GM19467 (cell line): ENCODE measurements at regions not wholly inside any gene's neighbourhood (a gene's known extent, or its start where the extent isn't known, plus 50 kb on each side); places are given as distances from the start of the nearest gene placed in this dataset.
"Not testable (repeated sequence)": the region's sequence is repeated elsewhere in the genome, so short reads cannot be mapped to it uniquely, and the experiment has no call there.

Source experiments
- ATAC-seq: cut with Tn5 transposase; IDR thresholded peaks from one replicate; pipeline ENCODE4 v1.9.1; 2021; ENCODE audit warnings: mild to moderate bottlenecking, moderate library complexity; ENCODE audit not compliant: unreplicated experiment

DNA sequence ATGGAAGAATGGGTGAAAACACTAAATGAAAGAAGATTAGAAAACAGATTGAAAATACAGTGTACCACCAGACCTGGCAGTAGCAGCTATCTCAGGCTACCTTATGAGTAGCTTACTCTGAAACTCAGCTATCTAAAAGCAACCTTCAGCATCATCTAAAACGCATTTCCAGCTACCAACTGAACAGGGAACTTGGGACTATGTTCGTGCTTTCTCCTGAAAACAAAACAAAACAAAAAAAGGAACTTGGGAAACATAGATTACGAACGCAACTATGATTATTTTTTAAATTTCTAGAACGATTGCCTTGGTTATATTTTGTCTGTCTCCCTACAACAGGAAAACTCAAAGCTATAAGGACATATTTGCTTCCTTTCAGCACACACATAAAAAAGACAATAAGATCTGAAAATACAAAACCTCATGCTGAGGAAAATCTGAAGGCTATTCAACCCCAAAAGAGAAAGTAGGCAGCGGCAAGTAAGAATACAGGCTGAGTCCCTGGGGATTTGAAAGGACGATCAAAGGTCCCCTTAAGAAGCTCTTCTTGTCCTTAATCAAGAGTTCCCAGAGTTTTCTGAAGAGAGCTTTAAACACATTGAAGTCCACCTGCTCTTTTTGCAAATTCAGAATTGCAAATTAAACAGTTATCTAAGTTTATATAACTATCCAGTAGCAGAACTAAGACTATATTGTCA, 53.4 kb downstream of the OR2K2 start:
- ATAC-seq = no peak

DNA sequence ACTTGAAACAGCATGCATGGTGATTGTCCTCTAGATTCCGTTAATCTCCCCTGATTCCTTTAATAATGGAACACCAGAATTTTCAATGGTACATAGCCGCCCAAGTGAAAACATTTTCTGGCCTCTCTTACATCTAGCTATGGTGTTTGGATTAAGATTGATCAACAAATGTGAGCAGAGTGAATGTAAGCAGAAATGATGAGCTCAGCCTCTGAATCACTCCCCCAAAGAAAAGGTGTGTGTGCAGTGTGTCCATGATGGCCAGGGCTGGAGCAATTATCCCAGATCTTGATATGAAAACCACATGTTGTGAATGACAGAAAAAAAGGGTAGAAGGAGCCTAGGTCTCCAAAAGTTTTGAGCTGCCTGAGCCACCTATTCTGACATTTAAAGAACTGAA, 55.3 kb downstream of the OR2K2 start:
- ATAC-seq = no peak

DNA sequence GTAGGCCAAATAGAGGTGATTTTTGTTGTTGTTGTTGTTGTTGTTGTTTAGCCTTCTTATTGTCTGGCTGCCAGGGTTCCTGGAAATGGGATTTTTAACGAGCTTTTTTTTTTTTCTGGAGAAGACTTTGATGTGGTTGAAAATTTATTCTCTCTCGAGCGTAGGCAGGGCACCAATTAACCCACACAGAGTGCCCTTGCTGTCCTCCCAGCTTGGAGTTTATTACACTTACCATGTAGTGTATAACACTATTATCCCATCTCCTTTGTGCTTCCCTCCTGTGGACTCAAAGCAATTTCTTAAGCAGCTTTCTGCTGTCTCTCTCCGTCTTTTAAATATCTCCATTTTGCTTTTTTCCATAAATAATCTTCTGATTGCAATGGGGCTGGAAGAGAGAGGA, 57.4 kb downstream of the OR2K2 start:
- no peak for ATAC-seq

DNA sequence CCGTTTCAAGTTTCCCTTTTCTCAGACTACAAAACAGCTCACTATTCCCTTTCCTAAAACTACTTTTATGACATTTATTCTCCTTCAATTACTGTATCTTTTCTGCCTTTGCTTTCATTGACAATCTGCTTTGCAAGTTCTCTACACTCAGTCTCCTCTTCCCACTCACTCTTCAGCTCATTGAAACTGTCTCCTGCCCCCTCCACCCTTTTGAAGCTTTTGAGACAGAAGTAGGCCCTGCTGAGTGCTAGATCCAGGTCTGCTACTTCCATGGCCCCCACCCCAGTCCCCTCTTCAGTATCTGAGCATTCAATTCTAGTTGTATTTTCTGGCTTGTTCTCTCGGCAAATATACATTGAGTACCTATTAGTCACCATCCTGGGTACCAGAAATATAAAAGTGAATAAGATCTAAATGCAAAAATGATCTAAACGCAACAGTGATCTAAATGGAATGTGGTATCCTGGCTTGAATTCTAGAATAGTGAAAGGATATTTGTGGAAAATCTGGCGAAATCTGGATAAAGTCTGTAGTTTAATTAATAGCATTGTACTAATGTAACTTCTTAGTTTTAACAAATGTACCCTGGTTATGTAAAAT, 58.4 kb downstream of the OR2K2 start:
- ATAC-seq = no peak

DNA sequence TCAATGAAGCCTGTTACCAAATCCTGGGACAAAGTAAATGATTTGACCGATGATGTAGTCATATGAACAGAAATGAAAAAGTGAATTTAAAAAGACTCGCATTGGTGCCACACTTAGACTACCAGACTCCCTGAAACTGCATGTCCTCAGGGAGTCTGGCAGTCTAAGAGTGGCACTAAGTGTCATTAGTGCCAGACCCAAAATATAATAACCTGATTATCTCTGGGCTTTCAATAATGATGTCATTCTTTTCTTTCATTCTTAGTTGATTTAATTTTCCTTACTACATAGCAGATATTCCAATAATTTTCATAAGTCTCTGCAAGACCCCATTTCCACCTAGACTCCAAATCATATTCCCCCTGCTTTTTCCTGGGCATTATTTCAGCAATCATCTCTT, 59.0 kb downstream of the OR2K2 start:
- ATAC-seq = no peak

DNA sequence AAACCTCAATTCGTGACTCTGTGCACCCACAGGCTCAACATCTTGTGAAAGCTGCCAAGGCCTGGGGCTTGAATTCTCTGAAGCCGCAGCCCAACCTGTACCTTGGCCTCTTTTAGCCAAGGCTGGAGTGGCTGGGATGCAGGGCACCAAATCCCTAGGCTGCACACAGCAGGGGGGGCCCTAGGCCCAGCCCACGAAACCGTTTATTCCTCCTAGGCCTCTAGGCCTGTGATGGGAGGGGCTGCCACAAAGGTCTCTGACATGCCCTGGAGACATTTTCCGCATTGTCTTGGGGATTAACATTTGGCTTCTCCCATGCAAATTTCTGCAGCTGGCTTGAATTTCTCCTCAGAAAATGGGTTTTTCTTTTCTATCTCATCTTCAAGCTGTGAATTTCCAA, 64.0 kb downstream of the OR2K2 start:
- not testable (repeated sequence) for ATAC-seq

DNA sequence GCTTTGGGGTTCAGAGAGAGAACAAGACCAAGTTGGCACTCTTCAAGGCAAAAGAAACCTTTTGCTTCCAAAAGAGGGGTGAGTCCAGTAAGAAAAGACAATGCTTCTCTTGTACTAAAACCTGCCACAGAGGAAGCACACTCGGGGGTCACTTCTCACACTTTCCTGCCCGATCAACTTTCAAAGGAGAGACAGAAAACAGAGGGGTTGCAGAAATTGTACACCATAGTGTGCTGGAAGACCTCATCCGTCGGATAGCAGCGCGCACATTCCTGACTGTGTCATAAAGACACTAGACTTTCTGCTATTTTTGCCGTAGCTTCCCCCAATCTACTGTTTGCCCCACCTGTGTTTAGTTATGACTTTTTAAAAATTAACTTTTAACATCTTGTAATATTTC, 66.9 kb downstream of the OR2K2 start:
- no peak for ATAC-seq

DNA sequence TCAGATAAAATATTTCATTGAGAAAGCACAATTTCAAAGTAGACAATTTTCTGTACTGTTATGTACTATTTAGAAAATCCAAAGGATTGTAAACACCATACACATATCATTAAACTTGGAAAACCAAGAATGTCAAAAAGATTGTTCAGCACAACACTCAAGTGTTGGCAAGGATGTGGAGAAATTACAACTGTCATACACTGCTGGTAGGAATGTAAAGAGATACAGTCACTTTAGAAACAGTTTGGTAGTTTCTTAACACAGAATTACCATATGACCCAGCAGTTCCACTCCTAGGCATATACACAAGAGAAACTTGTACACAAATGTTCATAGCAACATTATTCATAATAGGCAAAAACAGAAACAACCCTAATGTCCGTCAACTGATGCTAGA, 71.2 kb downstream of the OR2K2 start:
- no peak for ATAC-seq

DNA sequence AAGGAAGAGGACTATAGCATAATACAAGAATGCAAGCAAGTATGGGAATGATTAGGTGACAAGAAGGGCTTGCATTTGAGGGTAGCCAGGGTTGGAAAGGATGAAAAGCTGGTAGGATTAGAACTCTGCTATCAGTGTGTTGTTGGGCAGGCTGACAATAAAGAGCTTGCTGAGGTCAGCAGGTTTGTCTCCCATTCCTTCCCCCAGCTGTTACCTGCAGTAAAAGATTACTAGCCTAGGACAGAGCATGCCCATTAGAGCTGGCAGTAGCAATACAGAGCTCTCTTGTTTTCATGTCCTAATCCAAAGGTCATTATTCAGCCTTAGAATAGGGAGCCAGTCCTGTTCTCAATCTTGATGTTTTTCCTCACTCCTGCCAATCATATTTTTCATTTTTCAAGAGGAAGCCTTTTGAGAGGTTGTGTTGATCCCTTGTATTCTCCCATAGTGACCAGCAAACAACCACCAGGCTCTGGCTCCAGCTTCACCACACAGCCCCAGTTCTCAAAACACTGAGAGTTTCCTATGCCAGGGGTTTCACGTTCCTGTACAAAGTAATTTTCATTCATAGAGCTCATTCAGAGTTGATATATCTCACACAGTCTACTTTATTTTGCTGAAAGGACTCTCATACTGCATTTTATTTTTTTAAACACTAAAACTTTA, 71.7 kb downstream of the OR2K2 start:
- no peak for ATAC-seq

DNA sequence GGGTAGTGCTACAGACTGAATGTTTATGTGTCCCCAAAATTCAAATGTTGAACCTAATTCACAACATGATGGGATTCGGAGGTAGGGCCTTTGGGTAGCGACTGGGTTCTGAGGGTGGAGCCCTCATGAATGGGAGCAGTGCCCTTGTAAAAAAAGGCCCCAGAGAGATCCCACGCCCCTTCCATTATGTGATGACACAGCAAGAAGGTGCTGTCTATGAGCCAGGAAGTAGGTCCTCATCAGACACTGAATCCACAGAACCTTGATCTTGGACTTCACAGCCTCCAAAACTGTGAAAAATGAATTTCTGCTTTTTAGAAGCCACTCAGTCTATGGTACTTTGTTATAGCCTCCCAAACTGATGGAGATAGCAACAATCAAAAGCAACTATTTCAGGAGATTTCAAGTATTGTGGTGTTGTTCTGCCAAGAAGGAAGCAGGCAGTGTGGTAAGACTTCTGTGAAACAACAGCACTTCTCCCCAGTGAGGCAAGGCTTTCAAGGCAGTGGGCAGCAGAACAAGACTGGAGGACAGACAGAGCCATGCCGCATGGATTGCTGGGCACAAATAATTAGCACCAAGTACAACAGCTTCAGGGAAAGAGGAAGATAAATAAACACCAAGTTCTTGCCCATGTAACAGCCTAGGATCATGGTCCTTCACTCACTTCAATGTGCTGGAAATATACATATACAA, 76.1 kb downstream of the OR2K2 start:
- ATAC-seq = no peak

DNA sequence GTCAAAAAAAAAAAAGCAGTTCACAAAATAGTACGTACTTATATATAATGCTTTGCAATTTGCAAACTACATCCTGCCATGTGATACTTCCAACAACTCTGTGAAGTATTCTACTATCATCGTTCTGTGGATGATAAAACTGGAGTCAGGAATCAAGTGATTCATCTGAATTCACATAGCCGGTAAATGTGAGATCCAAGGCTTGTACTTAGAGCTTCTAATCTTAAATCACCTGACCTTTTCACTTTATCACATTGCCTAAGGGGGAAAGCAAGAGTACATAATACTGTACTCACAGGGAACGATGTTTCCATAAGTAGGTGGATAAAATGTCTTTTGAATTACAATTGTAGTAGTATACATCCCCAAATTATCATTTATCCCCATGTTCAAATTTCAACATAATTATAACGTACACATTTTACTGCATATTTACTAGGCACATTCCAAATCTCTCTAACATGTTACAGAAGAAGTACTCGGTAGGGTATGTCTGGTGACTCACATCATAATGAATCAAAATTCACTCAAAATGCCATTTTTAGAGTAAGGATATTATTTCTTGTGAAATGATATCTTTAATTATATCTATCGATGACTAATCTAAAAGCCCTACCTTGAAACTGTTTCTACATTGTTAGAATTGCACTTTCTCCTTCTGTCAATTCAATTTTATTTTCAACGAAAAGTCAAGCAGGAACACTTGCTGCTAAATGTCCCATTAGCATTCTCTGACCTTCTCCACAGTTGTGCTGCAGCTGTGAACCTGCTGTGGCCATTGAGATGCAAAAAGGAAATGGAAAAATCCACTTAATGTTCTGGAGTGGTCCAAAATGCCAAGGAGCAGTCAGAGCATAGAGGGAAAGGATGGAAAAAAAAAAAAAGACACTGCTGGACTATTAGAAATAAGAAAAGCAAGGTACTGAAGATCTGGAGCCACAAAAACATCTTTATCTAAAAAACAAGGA, 78.9 kb downstream of the OR2K2 start:
- ATAC-seq = no peak

DNA sequence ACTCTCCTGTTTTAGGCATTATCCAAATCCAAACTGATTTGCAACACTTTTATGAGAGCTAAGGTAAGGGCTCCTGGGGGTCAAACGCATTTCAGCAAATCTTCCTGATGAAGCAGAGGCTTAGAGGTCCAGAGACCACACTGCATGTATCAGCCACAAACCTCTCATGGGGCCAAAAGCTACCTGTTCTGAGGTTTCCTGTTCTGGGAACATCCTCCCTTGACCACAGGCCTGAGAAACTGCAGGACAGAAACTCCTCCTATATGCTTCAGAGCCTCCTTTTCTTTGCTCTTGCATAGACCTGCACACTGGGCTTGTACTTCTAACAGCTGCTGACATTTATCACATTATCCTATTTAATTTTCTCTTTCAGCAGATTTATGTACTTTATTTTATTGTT, 92.6 kb downstream of the OR2K2 start:
- no peak for ATAC-seq

DNA sequence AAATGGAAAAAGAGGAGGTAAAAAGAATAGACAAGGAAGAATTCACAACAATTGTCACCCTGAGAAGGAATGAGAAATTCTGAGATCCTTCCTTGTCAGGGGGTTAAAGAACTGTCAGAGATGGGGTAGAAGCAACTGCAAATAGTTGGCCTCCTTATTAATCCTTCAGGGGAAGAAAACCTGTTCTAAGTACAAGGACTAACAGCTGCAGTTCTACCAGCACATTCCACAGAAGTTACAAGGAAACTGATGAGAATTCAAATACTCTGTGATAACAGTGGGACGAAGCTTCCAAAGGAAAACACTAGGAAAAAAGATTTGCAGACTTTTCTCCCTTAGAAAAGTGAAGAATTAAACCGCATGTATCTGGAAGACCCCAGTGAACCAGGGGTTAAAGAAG, 93.7 kb downstream of the OR2K2 start:
- no peak for ATAC-seq

DNA sequence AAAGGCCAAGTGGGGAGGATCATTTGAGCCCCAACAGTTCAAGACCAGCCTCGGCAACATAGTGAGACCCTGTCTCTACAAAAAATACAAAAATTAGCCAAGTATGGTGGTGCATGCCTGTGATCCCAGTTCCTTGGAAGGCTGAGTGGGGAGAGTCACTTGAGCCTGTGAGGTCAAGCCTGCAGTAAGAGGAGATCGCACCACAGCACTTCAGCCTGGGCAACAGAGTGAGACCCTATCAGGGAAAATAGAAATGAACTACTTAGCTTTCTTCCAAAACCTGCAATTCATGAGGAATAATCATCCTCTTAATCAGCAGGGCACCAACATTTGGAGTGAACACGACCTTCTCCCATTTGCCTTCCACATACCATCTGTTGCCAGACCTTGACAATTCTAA, 96.1 kb downstream of the OR2K2 start:
- no peak for ATAC-seq

DNA sequence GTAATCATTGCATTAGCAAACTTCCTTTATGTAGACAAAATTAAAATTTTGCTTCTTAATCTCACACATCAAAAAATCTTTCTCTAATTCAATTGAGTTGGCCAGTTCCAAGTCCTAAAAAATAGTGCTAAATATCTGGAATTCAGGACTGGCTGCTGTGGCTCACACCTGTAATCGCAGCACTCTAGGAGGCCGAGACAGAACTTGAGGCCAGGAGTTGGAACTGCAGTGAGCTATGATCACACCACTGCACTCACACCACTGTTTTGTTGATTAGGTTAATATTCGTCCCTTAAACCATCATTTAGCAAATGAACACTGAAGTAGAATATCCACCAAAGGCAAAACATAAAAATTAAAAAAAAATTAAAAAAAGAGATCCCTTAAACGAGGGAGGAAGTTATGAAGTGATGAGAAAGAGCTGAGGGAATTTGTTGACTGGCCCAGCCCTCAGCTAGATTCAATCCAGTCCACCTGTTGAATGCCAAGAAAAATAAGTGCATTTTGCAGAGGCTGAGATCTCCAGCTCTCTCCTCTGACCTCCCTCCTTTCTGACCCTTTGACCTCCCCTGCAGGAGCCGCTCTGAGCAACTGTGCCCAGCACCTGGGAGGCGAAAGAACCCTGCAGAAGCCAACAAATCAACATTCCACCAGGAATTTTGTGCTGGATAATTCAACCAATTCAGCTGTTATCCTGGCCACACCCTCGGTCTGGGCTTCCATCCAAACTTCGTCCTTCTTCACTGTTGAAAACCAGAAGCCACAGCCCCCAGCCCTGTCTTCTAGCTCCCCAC, 96.8 kb downstream of the OR2K2 start:
- ATAC-seq = no peak

DNA sequence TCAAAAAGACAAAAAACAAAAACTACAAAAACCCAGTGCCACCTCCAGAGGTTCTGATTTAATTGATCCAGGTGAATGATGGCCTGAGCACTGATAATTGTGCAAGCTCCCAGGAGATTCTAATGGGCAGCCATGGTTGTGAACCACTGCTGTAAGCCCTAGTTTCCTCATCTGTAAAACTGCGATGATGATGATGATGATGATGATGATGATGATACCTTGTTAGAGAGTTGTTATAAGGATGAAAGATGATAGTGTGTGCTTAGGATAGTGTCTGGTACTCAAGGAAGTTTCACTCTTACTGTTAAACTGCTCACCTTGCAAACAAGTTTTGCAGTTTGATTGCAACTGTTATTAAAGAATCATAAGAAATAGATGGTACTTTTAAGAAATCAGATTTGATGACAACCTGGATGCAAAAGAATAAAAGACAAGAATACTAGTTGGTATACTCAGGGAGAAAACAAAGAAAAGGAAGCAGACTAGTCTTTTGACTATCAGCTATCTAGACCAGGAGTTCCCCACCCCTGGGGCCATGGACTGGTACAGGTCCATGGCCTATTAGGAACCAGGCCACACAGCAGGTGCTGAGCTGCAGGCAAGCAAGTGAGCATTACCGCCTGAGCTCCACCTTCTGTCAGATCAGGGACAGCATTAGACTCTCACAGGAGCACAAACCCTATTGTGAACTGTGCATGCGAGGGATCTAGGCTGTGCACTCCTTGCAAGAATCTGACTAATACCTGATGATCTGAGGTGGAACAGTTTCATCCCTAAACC, 98.0 kb downstream of the OR2K2 start:
- ATAC-seq = no peak

DNA sequence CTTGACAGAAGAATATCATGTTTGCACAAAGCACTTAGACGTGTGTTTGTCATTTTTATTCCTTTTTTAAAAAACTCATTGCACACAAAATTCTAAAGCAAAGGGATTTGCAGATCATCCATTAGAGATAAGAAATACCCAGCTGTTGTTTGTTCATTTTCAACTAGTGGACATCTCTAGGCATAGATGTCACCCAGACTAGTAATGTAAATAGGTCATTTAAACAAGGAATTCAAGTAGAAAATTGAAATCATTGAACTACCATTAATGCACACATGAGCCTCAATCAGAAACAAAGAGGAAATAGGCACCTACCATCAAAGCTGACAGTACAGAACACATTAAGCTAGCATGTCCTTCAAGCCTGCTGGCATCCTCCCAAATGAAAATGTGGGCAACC, 107.3 kb downstream of the OR2K2 start:
- no peak for ATAC-seq

DNA sequence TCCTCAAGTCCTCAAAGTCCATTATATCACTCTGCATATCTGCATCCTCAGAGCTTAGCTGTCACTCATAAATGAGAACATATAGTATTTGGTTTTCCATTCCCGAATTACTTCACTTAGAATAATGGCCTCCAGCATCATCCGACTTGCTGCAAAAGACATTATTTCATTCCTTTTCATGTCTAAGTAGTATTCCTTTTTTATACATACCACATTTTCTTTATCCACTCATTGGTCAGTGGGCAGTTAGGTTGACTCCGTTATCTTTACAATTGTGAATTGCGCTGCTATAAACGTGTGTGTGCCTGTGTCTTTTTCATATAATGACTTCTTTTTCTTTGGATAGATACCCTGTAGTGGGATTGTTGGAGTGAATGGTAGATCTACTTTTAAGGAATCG, 117.2 kb downstream of the OR2K2 start:
- ATAC-seq = no peak

DNA sequence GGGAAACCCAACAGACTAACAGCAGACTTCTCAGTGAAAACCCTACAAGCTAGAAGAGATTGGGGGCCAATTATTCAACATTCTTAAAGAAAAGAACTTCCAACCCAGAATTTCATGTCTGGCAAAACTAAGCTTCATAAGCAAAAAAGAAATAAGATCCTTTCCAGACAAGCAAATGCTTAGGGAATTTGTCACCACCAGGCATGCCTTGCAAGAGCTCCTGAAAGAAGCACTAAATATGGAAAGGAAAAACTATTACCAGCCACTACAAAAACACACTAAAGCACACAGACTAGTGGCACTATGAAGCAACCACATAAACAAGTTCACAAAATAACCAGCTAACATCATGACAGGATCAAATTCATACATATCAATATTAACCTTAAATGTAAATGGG, 131.1 kb downstream of the OR2K2 start:
- ATAC-seq = no peak
